HG02981 (cell line): ENCODE measurements at regions not wholly inside any gene's neighbourhood (a gene's known extent, or its start where the extent isn't known, plus 50 kb on each side); places are given as distances from the start of the nearest gene placed in this dataset.

Experiments
- ATAC-seq: cut with Tn5 transposase; IDR thresholded peaks from one replicate; pipeline ENCODE4 v1.9.1; 2021; ENCODE audit warnings: mild to moderate bottlenecking, moderate library complexity; ENCODE audit not compliant: unreplicated experiment

DNA sequence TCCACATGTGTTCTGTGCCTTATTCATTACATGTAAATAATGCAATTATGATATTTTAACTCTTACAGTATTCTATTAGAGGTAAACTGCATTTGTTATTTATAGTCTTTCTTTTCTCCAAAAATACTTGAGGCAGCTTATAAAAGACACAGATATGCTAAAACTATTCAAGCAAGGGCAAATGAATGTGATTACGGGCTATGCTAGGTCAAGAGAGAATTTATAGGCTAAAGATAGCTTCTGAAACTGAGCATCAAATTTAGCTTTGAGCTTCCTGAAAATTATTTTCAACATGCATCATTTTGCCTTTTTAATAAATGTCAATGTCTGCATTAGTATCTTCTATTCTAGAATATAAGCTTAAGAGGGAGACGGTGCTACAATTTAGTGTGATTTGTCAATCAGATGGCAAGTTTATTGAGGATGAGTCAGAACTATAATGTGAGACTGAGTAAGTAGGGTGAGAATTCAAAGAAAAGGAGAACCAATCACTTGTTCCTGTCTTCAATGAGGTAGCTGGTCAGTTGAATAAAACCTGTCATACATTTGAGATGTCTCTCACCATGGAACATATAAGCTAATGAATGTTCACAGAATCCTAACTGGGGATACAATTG is 669.4 kb upstream of the CITED2 start:
- no peak for ATAC-seq

DNA sequence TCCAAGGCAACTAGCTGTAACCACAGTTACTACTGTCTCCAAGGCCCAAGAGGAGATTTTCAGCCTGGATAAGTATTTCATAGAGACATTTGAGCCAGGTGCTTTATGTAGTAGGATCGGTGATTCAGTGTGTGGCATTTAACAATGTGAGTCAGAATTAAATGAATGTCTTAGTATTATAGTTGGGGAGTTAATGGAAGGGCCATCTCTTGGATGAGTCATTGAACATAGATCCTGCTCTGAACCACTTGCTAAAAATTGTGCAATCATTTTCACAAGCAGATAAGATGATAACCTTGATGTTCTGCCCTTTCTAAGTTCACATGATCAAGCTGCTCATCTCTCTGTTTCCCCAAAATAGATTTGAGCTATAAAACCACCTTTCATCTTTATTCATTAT is 668.9 kb upstream of the CITED2 start:
- ATAC-seq: no peak

DNA sequence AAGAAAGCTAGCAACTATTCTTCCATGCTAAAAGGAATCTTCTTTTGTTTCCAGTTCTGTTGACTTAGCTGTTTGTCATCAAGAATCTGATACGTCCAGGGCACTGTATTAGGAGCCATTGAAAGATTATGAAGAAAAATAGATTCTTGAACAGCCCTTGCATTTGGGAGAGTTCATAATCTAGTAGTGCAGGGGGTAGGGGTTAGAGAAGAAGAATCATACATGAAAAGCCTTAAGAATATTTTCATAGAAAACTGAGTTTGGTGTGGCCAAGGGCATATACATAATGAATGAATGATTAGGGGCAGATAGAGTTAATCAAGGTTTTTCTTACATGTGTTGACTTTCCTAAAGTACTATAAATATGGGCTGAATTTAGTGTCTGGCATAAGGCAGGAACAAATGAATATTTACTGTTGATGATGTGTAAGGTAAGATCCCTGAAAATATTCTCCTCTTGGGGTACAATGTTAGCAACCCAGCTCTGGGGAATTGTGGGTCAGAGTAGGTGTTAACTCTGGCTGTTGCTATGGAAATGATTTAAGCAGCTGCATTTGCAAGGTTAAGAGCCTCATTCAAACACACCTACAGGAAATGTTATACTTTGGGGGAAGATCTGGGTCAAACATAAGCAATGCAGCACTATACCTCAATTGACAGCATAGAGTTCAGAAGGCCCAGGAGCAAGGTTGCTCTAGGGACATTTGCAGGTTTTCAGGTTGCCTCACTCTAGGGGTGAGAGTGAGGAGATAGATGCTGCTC is 667.3 kb upstream of the CITED2 start:
- ATAC-seq: no peak

DNA sequence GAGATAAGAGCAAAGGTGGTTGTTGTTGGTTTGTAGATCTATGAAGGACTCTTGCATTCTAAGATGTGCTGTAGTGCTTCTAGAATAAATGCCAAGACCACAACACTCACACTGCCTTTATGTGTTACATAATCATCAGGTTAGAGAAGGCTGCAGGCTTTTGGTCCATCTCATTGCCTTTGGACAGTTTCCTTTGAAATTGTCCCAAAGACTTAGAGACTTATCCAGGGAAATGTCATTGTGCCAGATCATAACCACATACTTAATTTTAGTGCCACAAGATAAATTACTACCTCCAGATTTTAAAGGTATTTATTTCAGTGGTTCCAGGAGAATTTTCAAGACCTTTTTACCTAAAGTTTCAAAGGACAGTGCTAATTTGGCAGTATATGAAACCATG is 666.6 kb upstream of the CITED2 start:
- ATAC-seq: no peak

DNA sequence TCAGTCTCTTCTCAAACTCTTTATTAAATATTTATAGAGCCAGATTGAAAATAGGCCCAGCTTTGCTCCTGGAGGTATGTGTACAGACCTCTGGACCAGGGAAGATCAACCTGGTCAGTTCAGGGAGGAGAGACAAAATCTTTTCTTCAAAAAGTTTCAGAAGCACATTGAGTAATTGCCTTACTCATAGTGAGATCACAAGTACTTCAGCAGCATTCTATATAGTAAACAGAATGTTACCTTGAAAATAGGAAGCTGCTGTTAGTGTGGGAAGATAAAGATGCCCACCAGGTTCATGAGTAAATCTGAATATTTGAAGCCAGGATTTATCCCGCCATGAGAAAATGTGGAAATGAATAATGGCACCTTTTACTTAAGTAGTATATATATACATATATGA is 665.9 kb upstream of the CITED2 start:
- no peak for ATAC-seq

DNA sequence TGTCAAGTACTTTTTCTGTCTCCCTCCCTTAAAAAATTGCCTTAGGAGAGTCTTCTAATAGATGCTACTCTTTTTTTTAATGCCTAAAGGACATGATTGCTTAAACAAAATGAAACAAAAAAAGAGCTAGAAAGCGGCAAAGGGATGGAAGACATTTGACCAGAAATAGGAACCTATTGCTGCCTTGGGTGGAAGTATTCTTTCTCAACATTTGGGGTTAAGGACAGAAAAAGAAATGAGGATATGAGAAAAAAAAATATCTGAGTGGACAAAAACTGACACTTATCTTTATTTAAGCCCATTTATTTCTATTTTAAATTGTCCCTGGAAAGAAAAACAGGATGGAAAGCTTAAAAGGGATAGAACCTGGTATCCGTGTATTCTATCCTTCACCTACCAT is 664.9 kb upstream of the CITED2 start:
- ATAC-seq: no peak

DNA sequence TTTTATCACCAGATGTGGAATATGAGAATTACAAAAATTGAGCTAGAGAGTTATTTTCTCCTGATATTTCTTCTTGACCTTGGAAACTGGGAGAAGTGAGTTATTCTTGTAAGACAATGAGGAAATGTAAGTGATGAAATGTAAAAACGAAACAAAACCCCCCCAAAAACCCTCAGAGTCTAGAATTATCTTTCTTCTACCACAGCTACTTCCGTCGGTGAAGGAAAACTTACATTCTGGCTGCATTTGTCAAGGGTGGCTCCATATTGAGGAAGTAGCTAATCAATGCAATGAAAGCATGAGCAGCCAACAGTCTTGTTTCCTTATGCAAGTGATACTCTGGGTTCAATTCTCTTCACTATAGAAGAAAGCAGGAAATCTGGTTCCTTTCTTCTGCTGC is 661.7 kb upstream of the CITED2 start:
- ATAC-seq: no peak

GRCh38 chr6:140032189-140032588 is 657.7 kb upstream of the CITED2 start:
- ATAC-seq: no peak

- ATAC-seq: no peak
Measured at GRCh38 chr6:140029551-140029950, 655.1 kb upstream of the CITED2 start.

- ATAC-seq: no peak
Measured at GRCh38 chr6:140027219-140027618, 652.8 kb upstream of the CITED2 start.

DNA sequence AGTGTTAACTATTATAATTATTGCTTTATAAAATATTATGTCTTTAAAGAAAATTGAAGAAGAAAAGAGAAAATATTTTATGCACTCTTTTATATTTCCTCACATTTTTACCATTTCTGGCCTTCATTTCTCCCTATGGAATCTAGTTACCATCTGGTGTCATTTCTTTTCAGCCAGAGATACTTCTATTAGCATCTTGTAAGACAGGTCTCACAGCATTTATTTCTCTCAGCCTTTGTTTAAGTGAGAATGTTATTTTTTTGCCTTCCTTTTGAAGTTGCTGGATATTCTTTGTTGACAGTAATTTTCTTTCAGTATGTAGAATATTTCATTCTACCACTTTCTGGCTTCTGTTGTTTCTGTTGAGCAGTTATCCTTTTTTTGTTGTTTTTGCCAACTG is 652.1 kb upstream of the CITED2 start:
- no peak for ATAC-seq

GRCh38 chr6:140025171-140025570 is 650.7 kb upstream of the CITED2 start:
- no peak for ATAC-seq

DNA sequence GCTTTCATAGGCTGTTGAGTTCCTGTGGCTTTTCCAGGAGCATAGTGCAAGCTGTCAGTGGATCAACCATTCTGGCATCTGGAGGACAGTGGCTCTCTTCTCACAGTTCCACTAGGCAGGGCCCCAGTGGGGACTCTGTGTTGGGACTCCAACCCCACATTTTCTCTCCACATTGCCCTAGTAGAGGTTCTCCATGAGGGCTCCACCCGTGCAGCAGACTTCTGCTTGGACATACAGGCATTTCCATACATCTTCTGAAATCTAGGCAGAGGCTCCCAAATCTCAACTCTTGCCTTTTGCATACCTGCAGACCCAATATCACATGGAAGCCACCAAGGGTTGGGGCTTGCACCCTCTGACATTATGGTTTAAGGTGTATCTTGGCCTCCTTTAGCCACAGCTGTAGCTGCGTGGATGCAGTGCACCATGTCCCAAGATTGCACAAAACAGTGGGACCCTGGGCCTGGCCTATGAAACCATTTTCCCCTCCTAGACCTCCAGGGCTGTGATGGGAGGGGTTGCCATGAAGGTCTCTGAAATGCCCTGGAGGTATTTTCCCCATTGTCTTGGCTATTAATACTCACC is 645.9 kb upstream of the CITED2 start:
- ATAC-seq: no peak

DNA sequence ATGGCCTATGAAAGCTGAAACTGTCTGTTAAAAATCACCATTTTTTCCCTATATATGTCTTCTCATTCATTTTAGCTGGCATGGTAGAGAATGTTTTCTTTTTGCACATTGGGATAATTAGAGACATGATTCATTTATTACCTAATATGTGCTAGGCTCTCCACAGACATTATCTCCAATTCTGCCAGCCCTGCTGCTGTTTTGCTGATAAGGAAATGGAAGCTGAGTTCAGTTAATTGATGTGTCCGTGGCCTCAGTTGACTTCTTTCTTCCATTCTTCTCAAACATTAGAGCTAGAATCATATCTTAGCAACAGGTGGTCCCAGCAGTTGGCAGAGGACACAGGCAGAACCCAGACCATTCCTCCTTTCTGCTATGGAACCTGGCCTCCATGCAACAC is 644.1 kb upstream of the CITED2 start:
- ATAC-seq: no peak

DNA sequence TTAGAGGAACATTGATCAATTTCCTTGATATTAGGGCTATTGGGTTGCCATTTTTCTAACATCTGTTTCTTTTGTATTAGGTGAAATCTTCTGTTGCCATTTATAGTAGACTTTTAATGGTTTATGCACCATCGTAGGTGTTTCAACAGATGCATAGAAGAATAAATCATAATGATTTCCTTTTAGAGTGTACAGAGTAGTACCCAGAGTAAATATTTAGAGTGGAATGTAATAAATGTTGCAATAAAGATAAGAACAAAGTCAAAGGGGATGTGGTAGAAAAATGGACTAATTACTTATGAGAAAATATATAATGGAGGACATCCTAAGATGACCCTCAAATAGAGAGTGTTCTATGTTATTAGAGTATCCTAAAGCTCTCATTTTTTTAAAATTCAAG is 643.0 kb upstream of the CITED2 start:
- ATAC-seq: no peak

- no peak for ATAC-seq
Measured at GRCh38 chr6:140012150-140012549, 637.7 kb upstream of the CITED2 start.

GRCh38 chr6:140011537-140011936 is 637.1 kb upstream of the CITED2 start:
- no peak for ATAC-seq

DNA sequence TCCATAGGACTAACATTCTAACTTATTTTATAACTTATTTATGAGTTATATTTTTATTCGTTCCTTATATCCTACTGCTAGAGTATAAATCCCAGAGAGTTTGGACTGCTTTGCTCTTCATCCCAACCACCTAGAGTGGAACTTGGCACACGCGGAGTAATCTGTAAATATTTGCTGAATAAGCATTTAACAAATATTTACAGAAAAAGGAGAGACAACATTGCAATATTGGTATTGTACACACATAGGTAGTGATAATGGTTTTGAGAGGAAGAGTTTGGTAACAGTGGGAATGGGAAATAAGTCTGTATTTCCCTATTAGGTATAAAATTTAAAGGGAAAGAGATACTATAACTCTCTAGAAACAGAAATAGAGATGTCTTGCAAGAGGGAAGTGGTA is 634.8 kb upstream of the CITED2 start:
- ATAC-seq: no peak

DNA sequence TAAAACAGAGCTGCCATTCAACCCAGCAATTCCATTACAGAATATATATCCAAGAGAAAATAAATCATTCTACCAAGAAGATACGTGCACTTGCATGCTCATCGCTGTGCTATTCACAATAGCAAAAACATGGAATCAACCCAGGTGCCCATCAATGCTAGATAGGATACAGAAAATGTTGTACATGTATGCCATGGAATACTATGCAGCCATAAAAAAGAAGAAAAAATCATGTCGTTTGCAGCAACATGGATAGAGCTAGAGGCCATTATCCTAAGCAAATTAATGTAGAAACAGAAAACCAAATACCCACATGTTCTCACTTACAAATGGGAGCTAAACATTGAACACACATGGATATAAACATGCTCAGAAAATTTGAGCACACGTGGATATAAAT is 633.1 kb upstream of the CITED2 start:
- ATAC-seq: no peak

GRCh38 chr6:140003217-140003616 is 628.8 kb upstream of the CITED2 start:
- ATAC-seq: no peak

DNA sequence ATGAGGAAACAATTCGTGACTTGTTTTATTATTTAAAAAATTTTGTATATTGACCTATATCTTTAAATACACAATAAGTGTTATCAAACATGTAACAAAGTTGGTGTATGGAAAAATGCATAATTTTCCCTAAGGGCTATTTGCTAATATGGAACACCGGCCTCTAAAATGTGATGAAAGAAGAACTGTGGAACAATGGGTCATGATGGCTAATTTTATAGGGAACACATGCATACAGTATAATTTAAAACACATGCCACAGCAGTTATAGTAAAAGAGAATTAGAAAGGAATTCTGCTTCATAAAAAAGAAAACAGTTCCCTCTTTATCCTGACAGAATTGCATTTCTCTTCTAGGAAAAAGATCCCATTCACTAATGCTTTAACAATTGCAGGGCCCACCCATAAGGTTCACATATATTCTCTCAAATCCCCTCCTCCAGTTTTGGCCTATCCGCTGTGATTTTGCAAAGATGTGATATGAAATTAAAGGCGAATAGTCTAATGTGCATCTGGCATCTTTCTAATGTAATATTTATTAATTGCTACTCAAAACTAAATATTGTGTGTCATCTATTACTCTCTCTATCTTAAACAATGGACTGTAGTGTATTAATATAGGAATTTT is 628.1 kb upstream of the CITED2 start:
- no peak for ATAC-seq

GRCh38 chr6:140001821-140002341 is 627.4 kb upstream of the CITED2 start:
- ATAC-seq: no peak
